Nephron (organoid): ENCODE measurements at regions not wholly inside any gene's neighbourhood (a gene's known extent, or its start where the extent isn't known, plus 50 kb on each side); places are given as distances from the start of the nearest gene placed in this dataset.

Experiments used
- H3K27ac Mint-ChIP-seq, 3 experiments: 2 replicates each; pipeline ENCODE4 v1.8.0; 2020; ENCODE audit warnings: mixed read lengths in 3 of 3, mild to moderate bottlenecking in 2 of 3, moderate library complexity in 1 of 3
- H3K27me3 Mint-ChIP-seq: 2 replicates; pipeline ENCODE4 v1.8.0; 2021; ENCODE audit warnings: low read depth, mild to moderate bottlenecking, moderate library complexity, mixed read lengths
- H3K36me3 Mint-ChIP-seq: 2 replicates; pipeline ENCODE4 v1.8.0; 2020; ENCODE audit warnings: low read depth, mixed read lengths
- H3K4me1 Mint-ChIP-seq: 2 replicates; pipeline ENCODE4 v1.8.0; 2020; ENCODE audit warnings: mixed read lengths
- H3K4me3 Mint-ChIP-seq, 3 experiments: 2 replicates each; pipeline ENCODE4 v1.8.0; 2020; ENCODE audit warnings: mild to moderate bottlenecking in 3 of 3, mixed read lengths in 3 of 3, moderate library complexity in 2 of 3
- H3K9me3 Mint-ChIP-seq: 2 replicates; pipeline ENCODE4 v1.8.0; 2020; ENCODE audit warnings: mixed read lengths
- TF ChIP-seq, protein P1 (sequence below), 3 experiments: fragments of 200-600 bp; sonication (generic); IDR thresholded peaks; one replicate each; pipeline ENCODE4 v1.5.0; 2021; ENCODE audit warnings: antibody characterized with exemption in 3 of 3; ENCODE audit not compliant: unreplicated experiment in 3 of 3

DNA sequence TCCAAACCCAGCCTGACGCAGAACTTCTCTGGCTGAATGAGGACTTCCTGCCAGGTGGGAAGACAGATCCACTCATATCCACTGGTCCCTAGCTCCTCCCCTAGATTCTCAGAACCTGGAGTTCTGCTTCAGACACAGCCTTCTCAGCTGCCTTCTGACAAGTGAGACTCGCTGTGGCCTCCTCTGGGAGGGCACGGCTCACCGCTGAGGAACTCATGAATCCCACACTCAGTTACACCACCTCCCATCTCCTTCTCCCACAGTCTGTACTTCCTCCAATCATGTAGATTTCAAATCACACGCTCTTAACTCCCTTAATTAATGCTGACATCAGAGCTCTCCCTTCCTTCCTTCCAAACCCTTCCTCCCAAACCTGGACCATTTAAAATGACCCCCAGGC, 86.4 kb upstream of the TMEM45B start:
- TF ChIP-seq, protein P1, sequence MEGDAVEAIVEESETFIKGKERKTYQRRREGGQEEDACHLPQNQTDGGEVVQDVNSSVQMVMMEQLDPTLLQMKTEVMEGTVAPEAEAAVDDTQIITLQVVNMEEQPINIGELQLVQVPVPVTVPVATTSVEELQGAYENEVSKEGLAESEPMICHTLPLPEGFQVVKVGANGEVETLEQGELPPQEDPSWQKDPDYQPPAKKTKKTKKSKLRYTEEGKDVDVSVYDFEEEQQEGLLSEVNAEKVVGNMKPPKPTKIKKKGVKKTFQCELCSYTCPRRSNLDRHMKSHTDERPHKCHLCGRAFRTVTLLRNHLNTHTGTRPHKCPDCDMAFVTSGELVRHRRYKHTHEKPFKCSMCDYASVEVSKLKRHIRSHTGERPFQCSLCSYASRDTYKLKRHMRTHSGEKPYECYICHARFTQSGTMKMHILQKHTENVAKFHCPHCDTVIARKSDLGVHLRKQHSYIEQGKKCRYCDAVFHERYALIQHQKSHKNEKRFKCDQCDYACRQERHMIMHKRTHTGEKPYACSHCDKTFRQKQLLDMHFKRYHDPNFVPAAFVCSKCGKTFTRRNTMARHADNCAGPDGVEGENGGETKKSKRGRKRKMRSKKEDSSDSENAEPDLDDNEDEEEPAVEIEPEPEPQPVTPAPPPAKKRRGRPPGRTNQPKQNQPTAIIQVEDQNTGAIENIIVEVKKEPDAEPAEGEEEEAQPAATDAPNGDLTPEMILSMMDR (IDR thresholded peaks at IDR 0.05; ENCODE audit: unreplicated experiment in 3 of 3) = no peak
- H3K27me3 Mint-ChIP-seq = peaks cover 8% of the 10 kb centered on the region
- peaks cover 8% of the 10 kb centered on the region for H3K4me1 Mint-ChIP-seq
- no peaks in the 10 kb centered on the region for H3K9me3 Mint-ChIP-seq
- no peak overlapping the region for H3K4me3 Mint-ChIP-seq
- H3K27ac Mint-ChIP-seq = peak overlapping the region in 2 of 3 experiments; percentile 41 to 95
- H3K36me3 Mint-ChIP-seq = no peaks in the 10 kb centered on the region

DNA sequence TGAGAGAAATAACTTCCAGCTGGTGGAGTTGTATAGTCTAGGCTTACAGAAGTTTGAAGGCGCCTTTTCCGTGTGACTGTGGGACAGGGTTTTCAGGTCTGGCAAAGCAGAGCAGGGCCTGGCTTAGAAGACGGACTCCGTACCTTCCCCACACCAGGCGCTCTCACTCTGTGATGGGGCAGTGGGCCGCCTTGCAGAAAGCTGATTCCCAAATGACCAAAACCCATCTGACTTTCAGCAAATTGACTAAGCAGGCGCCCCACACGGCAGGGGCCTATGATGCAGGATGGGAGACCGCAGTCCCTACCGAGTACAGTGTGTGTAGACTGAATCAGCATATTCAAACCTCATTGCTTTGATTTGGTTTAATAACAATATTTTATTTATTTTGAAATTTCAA, 85.8 kb upstream of the TMEM45B start:
- Mint-ChIP-seq H3K4me1 (peaks cover 5% of the 10 kb centered on the region), H3K4me3 (no peak overlapping the region), H3K27ac (peak overlapping the region in 1 of 3 experiments; percentile 95), H3K9me3 (no peaks in the 10 kb centered on the region), H3K36me3 (no peaks in the 10 kb centered on the region), H3K27me3 (peaks cover 3% of the 10 kb centered on the region)
- TF ChIP-seq, protein P1 (IDR thresholded peaks at IDR 0.05; ENCODE audit: unreplicated experiment in 3 of 3) = no peak

DNA sequence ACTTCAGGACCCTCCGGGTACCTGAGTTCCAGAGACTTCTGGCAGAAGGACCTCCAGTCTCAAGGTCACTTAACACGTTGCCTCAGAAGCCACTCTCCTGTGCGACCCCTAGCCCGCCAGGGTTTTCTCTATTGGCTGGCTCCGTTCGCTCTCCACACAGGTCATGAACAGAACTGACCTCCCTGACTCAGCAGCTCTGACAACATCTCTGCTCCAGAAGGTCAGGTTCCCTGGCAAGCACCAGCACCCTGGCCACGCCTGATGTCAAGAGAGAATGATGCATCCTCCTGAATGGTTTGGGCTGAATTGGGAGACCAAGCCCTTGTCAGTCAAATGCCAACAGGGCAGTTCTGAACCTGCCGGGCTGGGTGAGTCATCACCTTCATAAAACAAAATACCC, 84.3 kb upstream of the TMEM45B start:
- Mint-ChIP-seq H3K4me3 (no peak overlapping the region), H3K4me1 (peaks cover 5% of the 10 kb centered on the region), H3K9me3 (no peaks in the 10 kb centered on the region), H3K36me3 (no peaks in the 10 kb centered on the region), H3K27ac (no peak overlapping the region), H3K27me3 (peaks cover 3% of the 10 kb centered on the region)
- TF ChIP-seq, protein P1 (IDR thresholded peaks at IDR 0.05; ENCODE audit: unreplicated experiment in 3 of 3) = no peak

GRCh38 chr11:129732941-129733340, 82.7 kb upstream of the TMEM45B start:
- H3K27me3 Mint-ChIP-seq = peaks cover 4% of the 10 kb centered on the region
- no peak overlapping the region for H3K4me3 Mint-ChIP-seq
- TF ChIP-seq, protein P1 (IDR thresholded peaks at IDR 0.05; ENCODE audit: unreplicated experiment in 3 of 3) = no peak
- peaks cover 11% of the 10 kb centered on the region for H3K4me1 Mint-ChIP-seq
- H3K9me3 Mint-ChIP-seq = peaks cover 4% of the 10 kb centered on the region
- no peaks in the 10 kb centered on the region for H3K36me3 Mint-ChIP-seq
- H3K27ac Mint-ChIP-seq = no peak overlapping the region

DNA sequence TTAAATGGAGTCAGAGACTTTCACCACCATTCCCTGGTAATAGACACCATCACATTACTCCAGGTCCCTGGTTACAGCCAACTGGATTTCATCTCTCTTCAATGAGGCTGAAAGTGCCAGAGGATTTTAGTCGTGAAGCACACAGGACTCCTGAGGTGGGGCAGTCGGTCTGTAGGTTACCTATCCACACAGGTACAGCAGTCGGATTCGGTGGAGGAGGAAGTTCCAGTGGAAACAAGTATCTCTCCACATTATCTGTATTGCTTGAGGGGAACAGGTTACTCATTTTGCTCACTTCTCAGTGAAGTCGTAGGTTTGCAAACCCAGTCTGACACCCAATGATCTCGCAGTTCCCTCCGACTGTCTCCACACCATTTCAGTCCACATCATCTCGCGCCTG, 82.3 kb upstream of the TMEM45B start:
- Mint-ChIP-seq H3K4me1 (peaks cover 15% of the 10 kb centered on the region), H3K36me3 (no peaks in the 10 kb centered on the region), H3K27me3 (peaks cover 3% of the 10 kb centered on the region), H3K27ac (no peak overlapping the region), H3K9me3 (peaks cover 4% of the 10 kb centered on the region), H3K4me3 (no peak overlapping the region)
- TF ChIP-seq, protein P1 (IDR thresholded peaks at IDR 0.05; ENCODE audit: unreplicated experiment in 3 of 3) = no peak

DNA sequence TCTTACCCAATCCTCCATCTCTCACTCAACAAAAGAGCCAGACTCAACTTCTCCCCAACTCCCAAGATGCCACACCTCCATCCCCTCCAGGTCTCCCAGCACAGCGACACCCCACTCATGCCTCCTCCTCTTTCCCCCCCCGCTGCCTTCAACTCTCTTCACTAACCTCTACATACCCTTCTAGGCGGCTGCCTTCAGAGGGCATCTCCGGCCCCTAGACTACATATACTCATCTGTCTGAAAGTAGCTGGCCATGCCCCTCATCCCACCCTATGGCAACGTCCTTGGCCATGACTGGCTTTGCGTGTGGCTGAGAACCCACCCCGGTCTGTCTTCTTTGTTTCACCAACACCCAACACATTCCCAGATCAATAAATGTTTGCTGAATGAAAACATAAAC, 81.7 kb upstream of the TMEM45B start:
- H3K27ac Mint-ChIP-seq = no peak overlapping the region
- peaks cover 14% of the 10 kb centered on the region for H3K4me1 Mint-ChIP-seq
- H3K9me3 Mint-ChIP-seq = peaks cover 4% of the 10 kb centered on the region
- H3K4me3 Mint-ChIP-seq = no peak overlapping the region
- H3K27me3 Mint-ChIP-seq = peaks cover 3% of the 10 kb centered on the region
- TF ChIP-seq, protein P1 (IDR thresholded peaks at IDR 0.05; ENCODE audit: unreplicated experiment in 3 of 3) = no peak
- H3K36me3 Mint-ChIP-seq = no peaks in the 10 kb centered on the region
